CD4-positive, alpha-beta T cell treated with Interleukin-4 for 4 hours (primary cell): ENCODE measurements at regions not wholly inside any gene's neighbourhood (a gene's known extent, or its start where the extent isn't known, plus 50 kb on each side); places are given as distances from the start of the nearest gene placed in this dataset.

ENCODE experiments used
- DNase-seq: peaks from one replicate; pipeline ENCODE4 v3.0.0-alpha.2; 2020

DNA sequence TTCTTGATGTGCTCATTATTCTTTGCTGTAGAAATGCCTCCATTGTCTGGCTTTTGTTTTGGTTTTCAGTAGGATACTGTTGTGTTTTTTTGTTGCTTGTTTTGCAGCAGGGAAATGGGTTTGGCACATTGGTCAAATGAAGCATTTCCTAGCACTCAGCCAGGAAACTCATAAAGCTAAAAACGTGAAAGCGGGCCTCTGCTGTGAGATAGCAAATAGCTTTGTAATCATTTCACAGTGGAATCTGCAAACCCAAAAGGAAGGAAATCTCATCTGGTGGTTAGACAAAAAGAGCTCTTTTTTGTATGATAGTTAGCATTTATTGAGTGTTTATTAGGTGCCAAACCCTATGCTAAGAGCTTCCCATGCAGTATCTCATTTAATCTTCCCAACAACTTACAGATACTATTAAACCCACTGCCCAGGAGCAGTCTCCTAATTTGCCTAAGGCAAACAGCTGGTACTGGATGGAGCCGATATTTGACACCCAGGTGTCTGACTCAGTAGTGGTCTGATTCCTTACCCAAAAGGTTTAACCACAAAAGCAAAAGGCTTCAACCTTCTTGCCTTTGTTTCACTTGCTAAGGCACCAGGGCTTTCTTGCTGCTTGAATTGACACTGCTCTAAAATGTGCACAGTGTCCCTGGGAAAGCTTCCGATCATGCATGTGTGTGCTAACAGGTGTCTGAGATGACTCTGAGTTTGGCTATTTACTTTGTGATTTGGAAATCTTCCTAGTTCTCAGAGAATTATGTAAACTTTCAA is 527.9 kb upstream of the MDFIC2 start:
- no peak for DNase-seq

DNA sequence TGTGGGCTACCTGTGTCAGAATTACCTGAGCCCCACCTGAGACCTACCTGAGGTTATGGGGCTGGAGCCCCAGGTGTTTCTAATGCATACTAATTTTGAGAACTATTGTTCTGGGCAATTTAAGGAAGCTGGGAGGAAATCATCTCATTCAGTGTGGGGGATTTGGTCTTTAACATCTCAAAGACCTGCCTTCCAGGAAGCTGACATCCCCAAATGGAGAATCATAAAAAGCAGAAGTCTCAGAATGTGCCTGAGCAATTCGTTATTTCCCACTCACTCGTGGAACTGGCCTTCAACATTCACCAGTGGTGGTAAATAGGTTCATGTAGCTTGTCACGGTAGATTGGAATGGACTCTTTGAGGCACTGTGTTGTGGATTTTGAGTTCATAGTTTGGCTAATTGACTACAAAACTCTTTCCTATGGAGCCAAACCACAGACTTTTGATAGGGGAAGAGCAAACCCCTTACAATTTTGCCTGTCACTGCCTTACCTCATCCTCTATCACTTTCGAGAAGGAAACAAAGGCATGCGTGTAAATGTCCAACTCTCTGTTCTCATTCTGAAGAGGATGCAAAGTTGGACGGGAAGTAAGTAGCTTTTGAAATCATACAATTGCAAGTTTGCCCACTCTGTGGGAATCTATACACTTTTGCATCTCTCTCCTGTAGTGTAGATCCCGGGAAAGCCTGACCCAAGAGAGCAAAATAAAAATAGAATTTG is 521.0 kb upstream of the MDFIC2 start:
- no peak for DNase-seq

DNA sequence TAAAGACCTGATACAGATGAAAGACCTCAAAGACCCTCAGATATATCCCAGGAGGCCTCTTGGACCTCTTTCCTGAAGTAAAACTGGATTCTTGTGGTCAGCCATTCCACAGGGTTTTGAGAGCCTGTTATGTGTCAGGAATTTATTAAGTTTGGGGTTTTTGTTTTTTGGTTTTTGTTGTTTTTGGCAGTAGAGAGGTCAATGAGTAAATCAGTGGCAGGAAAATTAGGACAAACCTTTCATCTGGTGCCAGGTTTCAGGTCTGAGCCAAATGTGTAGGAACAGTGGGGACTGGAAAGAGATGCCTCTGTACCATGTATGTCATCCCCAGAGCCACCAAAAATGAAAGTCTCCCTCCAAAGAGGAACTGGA is 520.4 kb upstream of the MDFIC2 start:
- no peak for DNase-seq

DNA sequence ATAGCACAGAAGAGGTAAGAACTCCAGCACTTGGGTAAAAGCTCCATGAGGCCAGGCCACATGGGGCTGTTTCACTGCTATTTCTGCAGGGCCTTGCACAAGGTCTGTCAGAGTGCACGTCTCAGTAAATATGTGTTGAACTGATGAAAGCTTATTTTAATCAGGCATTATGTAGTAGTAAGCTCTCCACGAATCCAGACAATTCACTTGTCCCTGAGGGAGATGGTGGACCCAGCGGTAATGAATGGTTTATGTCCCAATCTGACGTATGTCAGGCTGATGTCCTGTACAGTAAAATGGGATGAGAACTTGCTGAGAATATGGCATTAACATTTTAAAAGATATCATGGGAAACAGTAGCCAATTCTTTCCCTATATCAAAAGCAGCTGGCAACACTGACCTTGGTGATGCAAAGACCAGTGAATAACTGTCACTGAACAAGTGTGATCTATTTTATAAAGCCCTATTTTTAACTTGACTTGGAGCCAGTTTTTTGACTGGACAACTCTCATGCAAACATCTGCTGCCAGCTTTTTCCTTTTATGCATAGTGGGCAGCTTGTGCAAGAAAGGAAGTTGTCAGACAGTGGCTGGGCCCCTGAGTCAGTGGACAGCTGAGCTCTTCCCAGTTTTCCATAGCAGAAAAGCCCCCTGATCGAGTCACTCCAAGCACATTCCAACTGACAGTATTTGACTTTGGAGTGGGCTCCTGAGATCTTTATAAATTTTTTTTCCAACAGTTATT is 519.8 kb upstream of the MDFIC2 start:
- DNase-seq: no peak

DNA sequence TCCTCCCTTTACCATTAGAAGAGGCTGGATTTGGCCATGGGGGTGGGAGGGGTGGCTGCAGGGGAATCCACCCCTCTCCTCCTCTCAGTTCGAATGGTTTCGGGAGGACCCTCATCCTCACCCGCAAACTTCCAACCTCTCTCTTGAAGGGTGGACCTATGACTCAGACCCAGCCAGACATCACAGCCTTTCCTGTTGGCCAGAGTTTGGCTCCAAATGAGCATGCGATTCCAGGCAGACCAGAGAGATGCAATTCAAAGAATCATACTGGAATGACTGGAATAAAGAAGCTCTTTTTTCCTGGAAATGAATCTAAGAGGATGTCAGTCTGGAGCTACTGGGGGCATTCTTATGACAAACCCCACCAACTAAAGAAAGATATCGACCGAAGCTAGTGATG is 516.7 kb upstream of the MDFIC2 start:
- DNase-seq: no peak

DNA sequence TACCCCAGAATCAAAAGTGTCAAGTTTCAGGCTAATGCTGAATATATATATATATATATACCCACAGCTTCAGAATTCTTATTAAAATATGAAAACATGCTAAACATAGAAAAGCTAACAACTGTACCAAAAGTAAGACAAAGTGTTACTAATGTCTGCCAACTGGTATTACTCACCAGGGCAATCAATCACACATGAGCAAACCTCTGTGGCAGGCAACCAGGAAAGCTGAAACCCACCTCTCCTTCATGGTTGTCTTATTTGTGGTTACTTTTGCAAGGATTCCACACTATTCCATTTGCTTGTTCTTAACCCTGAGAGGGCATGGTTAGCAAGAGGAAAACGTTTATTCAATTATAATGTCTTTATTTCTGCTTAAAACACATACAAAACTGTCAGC is 512.3 kb upstream of the MDFIC2 start:
- DNase-seq: no peak

DNA sequence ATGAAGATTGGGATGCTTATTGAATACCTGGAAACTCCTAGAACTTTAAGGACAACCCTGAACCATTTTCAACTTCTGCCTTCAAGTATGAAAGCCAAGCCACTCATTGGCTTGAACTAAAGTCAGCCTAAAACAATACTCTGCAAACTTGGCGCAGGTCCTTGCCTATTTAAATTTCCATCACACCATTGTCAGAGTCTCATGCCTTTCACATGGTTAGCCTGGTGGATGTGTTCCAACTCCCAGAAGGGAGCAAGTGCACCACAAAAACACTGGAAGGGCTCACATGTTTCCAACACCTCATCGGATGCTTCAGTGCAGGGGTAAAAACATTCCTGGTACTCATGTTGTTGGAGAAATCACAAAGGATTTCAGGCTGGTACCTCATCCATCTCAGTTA is 511.6 kb upstream of the MDFIC2 start:
- no peak for DNase-seq

DNA sequence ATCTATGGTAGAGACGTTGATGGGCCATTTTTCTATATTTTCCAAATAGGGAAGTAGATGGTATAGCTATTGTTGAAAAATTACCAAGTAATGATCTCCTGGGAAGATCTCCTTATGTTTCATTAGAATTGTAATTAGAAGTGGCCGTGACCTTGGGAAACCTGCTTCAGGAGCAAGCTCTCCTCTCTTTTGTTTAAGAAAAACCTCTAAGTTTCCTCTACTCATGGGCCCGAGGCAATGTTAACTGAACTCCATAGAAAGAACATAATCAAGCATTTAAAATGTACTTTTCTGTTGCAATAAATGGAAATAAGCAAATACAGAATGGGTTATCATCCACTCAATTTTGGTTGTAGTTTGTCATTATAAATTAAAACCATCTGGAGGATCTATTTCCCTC is 511.2 kb upstream of the MDFIC2 start:
- DNase-seq: no peak

DNA sequence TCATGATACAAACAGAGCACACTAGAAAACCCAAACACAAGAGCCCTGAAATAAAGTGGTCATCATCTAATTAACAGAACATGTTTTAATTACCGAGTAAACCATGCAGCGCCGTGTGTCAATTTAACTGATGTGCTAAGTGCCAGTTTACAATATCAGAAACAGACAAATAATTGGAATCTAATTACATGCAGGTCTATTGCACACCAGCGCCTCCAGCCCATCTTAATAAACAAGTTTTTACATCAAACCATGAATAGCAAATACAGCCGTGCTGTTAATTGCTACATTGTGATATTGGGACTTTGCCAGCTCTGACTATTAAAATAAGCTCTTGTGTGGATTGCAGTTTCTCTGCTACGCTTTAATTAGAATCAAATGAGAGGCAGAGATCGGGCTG is 510.2 kb upstream of the MDFIC2 start:
- DNase-seq: no peak

DNA sequence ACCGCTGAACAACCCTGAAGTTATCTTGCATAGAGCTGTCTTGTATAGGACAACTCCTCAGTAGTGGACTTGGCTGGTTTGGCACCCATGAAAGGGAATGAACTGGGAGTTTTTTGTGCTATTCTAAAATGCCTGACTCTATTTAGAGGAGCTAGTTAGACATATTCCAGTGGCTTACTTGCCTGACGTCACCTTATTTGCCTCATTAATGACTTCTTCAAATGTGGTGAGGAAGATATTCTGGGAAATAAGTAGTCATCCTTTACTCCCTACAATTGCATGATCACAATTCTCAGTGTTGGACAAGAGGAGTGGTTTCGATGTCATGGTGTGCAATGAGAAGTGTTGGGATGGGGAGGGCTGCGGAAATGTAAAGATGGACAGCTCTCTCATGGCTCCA is 509.2 kb upstream of the MDFIC2 start:
- DNase-seq: no peak

DNA sequence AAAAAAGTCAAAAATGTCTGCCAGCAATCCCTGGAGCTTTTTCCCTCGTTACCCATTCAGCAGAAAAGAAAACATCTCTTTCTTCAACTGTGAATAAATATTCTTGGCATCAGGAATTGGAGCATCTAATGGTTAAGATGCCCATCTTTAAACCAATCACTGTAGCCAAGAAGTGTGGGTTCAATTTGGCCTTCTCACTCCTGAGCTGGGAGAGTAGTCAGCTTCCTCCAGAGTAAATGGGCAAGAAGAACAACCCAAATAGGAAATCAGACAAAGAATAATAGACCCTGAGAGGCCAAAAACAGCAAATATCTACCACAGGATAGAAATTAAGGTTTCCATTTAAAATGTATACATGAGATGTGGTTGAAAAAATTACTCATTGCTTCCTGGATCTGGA is 508.0 kb upstream of the MDFIC2 start:
- no peak for DNase-seq

DNA sequence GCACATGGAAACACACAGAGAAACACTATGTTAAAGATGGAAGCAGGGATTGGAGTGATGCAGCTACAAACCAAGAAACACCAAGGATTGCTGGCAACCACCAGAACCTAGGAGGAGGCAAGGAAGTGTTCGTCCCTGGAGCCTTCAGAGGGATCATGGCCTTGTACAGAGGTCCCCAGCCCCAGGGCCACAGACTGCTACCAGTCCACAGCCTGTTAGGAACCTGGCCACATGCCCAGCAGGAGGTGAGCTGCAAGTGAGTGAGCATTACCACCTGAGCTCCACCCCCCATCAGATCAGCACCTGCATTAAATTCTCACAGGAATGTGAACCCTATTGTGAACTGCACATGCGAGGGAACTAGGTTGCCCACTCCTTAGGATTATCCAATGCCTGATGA is 505.7 kb upstream of the MDFIC2 start:
- no peak for DNase-seq

DNA sequence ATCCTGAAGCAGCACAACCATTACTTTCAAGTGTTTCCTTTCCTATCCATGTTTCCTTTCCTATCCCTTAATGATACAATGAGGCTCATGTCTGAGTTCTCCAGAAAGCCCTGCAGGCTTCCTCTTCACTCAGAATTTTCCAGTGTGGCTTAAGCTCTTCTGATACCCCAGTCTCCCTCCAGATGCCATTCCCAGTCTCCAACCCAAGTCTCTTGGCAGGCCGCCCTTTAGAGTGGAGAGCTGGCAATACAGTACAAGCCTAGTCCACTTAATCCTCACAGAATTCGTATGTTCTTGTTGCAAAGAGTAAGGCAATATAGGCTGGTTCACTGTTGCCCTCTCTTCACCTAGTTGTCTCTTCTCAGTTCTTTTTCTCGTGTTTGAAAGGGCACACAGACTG is 503.9 kb upstream of the MDFIC2 start:
- DNase-seq: no peak

DNA sequence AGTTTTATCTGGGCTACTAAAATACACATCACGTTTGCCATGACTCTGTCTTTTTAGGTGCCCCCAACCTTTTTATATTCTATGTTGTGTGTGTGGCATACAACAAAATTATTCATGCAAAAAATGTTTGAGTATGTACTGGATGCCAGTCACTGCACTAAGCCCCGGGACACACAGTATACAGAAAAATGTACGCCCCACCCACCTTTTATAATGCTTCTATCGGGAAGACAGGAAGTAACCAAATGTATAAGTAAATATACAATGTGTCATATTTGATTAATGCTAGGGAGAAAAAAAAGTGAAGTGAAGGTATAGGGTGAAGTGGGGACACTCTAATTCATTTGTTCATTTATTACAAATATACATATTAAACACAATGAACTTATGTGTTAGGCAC is 503.4 kb upstream of the MDFIC2 start:
- DNase-seq: no peak

DNA sequence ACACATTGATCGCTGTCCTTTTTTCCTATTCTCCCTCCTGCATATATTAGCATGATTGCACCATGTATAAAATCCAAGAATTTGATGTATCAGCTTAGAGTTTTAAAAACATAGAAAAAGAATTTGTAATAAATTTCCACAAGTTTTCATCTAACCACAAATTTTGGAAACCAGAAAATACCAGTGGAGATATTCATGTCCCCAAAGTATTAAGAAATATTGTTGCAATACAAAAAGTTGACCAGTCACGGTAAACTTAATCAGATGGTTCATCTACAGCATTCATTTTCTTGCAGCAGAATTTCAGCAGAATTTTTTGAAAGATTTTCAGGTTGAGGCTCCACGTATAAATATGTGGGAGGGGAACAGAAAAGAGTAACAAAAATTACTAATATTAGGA is 500.9 kb upstream of the MDFIC2 start:
- no peak for DNase-seq

DNA sequence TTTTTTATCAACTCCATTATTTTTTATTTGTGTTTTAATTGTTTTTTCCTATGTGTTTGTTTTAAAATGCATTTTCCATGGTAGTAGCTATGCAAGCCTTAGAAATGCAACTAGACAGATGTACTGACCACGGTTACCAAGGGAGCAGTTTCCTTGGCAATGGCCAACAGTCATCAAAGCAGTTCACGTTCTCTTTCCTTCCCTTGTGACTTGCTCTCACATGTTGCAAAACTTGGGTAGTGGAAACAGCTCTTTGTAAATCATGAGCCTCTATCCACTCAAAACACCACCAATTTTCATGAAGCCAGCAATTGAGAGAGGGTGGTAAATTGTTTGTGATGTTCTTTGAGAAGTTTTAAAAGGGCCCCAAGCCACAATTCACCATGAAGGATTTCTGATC is 499.4 kb upstream of the MDFIC2 start:
- no peak for DNase-seq

DNA sequence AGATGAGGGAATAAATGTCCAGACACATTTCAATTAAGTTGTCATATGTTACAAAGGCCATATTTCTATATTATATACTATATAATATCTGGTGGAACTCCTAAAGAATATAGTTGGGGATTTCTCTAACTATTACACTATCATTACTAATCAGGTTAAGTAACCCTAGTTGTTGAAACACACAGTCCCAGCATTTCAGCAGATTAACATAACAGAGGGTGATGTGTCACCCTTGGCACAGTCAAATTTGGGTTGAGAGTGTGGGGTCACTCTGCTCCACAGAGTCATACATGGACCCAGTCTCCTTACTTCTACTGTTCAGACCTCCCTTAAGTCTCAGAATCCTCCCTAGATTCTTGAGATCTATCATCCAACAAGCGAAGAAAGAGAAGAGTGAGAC is 496.4 kb upstream of the MDFIC2 start:
- DNase-seq: no peak

DNA sequence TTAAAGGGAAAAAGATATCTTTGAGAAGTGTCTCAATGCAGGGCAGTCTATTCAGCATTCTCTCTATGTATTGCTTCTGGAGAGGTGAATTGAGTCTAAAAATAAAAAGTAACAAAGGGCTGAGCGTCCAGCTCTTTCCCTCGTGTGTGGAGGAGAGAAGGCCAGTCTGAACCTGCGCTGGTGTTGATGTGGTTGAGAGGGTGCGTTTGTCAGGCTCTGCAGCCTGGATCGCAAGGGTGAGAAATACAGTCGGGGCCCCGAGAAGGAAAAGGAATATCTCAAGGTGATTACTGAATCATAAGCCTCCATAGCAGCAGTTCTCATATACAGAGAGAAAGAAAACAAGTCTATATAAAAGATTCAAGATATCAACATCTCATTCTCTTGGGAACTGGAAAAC is 494.1 kb upstream of the MDFIC2 start:
- DNase-seq: no peak

DNA sequence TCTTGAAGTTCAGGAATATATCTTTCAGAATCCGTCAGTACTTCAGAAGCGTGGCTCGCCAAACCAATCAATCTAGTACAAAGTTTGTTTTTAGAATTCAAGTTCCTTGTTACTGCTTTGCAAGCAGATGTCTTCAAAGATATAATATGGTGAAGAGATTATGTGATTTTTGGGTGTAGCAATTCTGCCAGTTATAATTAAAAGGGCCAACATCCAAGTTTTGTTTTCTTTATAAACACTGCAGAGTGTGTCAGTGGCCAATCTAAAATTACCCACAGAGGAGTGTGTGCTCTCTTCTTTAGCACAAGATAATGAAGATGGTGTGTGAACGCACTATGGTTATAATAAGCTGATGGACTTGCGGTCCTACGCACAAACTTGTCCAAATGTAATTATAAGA is 493.6 kb upstream of the MDFIC2 start:
- DNase-seq: no peak

DNA sequence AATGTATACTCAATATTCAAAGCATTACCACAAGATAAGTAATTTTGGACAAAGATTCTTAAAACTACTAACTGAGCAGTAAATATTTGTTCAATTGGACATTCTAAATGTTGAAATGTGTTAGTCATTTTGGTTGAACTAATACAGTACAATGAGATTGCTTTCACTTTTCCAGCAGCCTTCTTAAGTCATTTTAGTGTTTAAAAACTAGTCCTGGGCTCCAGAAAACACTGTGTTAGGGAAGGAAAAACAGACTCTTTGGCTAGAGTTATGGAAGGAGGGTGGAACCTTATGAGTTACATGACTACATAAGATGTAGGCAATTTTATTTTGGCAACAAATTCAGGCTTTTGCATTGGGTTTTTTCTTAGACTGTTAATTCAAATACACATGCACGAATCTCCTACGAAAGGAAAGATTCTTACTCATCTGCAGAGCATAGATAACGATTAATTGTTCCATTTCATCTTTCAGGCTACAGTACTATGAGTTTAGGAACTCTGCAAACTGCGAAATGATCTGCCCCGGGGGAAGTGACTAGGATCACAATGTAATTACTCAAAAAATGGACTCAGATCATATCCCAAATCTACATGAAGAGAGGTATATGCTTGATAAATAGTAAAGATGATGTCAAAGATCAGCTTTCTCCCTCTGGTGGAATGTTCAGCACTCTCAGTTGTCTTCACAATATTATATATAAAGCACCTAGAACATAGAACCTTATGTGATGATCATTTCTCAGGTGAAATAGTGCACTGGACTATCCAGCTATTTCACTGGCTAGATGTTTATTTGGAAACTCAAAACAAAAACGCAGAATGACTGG is 492.8 kb upstream of the MDFIC2 start:
- DNase-seq: no peak

DNA sequence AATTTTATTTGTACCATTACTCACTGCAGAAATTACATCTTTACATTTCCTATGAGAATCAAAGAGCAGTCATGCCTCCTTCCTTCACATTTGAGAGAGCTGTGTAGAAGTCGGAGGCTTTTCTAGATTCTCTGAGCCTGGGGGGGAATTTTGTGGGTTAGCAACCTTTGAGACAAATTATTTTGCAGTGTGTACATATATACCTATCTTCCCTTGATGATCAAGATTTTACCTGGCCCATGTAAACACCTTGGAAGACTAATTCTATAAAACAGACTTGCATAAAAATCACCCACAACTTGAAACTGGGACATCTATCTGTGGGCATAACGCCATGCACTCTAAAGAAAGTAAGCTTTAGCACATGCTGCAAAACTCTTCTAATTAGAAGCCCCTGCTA is 491.5 kb upstream of the MDFIC2 start:
- no peak for DNase-seq

DNA sequence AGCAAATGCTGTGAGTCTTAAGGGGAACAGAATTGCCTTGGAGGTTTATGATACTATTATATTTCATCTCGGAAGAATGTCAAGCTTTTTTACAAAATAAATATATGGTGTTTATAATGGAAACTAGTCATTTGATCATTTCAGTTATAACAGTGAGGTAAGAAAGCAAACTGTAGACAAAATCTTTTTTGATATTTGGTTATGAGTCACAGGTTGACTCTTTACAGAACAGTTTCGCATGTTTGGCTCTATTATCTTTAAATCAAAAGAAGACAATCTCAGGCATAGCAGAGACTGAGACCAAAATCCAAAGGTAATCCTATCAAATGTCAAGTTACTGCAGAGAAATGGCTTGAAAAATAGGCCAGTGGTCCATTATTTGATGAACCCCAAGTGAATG is 490.9 kb upstream of the MDFIC2 start:
- DNase-seq: no peak

DNA sequence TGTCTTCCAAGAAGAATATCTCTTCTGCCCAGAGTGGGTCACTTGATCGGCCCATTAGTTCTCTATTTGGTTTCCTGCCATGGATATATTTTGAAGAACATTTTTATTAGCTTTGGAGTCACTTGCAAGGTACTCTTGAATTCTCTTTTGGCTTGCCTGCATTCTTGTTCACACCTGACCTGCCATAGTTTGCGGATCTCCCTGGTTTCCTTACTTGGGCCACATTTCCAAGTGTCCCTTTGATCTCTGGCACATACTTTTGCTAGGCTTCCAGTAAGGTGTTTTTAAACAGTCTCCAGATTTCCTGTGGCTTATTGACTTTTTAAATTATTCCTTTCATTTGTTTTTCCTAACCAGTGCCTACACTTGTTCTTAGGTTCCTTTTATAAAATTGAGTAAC is 488.5 kb upstream of the MDFIC2 start:
- no peak for DNase-seq
